ENCODE measurements at regions not wholly inside any gene's neighbourhood (a gene's known extent, or its start where the extent isn't known, plus 50 kb on each side); places are given as distances from the start of the nearest gene placed in this dataset.

GRCh38 chr4:149292425-149293007 is 523.1 kb downstream of the IQCM start:
- H3K4me3 Mint-ChIP-seq, result no peak overlapping the region
- no peak for DNase-seq
- H3K36me3 Mint-ChIP-seq, result no peaks in the 10 kb centered on the region
- no peak for ATAC-seq
- peaks cover 7 to 12% of the 10 kb centered on the region in 2 donors for H3K9me3 Mint-ChIP-seq
- intact Hi-C loops (cut with micrococcal nuclease), result no loop called here
- Histone ChIP-seq H3K4me3 (ENCODE audit: low read length) (no peak overlapping the region), H3K27ac (ENCODE audit: low read length) (no peak overlapping the region), H3K9me3 (ENCODE audit: control insufficient read depth, insufficient read depth, low read length) (no peaks in the 10 kb centered on the region), H3K36me3 (ENCODE audit: control insufficient read depth, insufficient read depth, low read length) (no peaks in the 10 kb centered on the region), H3K4me1 (ENCODE audit: control insufficient read depth, insufficient read depth, low read length) (no peaks in the 10 kb centered on the region), H3K27me3 (ENCODE audit: control insufficient read depth, insufficient read depth, low read length) (no peaks in the 10 kb centered on the region)
- H3K27me3 Mint-ChIP-seq (ENCODE audit: low read depth in 2 of 2), result no peaks in the 10 kb centered on the region
- no peak overlapping the region for H3K27ac Mint-ChIP-seq
- H3K4me1 Mint-ChIP-seq, result no peaks in the 10 kb centered on the region
- WGBS (ENCODE audit: insufficient coverage), result 90% methylated on average over 1 of the region's 1 CpG
- no peak for TF ChIP-seq CTCF (IDR thresholded peaks at IDR 0.05)

- no peak overlapping the region for H3K27ac ChIP-seq (ENCODE audit: low read length)
- DNase-seq (no peak), ATAC-seq (no peak)
- no peak overlapping the region for H3K27ac Mint-ChIP-seq
- no peaks in the 10 kb centered on the region for H3K27me3 ChIP-seq (ENCODE audit: control insufficient read depth, insufficient read depth, low read length)
- intact Hi-C loops (cut with micrococcal nuclease), result no loop called here
- no peaks in the 10 kb centered on the region for H3K36me3 ChIP-seq (ENCODE audit: control insufficient read depth, insufficient read depth, low read length)
- 60% methylated on average over 1 of the region's 1 CpG for WGBS (ENCODE audit: insufficient coverage)
- H3K4me1 Mint-ChIP-seq, result no peaks in the 10 kb centered on the region
- peaks cover 12 to 14% of the 10 kb centered on the region in 2 donors for H3K9me3 Mint-ChIP-seq
- H3K27me3 Mint-ChIP-seq (ENCODE audit: low read depth in 2 of 2), result no peaks in the 10 kb centered on the region
- H3K4me3 Mint-ChIP-seq, result no peak overlapping the region
- H3K9me3 ChIP-seq (ENCODE audit: control insufficient read depth, insufficient read depth, low read length), result no peaks in the 10 kb centered on the region
- no peak overlapping the region for H3K4me3 ChIP-seq (ENCODE audit: low read length)
- H3K4me1 ChIP-seq (ENCODE audit: control insufficient read depth, insufficient read depth, low read length), result no peaks in the 10 kb centered on the region
- H3K36me3 Mint-ChIP-seq, result peaks cover 9% of the 10 kb centered on the region
- TF ChIP-seq CTCF (IDR thresholded peaks at IDR 0.05), result no peak
Measured at GRCh38 chr4:149291463-149291862, 524.2 kb downstream of the IQCM start.

GRCh38 chr4:149280806-149281205 is 534.8 kb downstream of the IQCM start:
- Mint-ChIP-seq H3K4me1 (no peaks in the 10 kb centered on the region), H3K9me3 (peaks cover 3 to 16% of the 10 kb centered on the region in 2 donors), H3K27ac (no peak overlapping the region), H3K36me3 (no peaks in the 10 kb centered on the region), H3K4me3 (no peak overlapping the region), H3K27me3 (ENCODE audit: low read depth in 2 of 2) (no peaks in the 10 kb centered on the region)
- no peaks in the 10 kb centered on the region for H3K4me1 ChIP-seq (ENCODE audit: control insufficient read depth, insufficient read depth, low read length)
- H3K36me3 ChIP-seq (ENCODE audit: control insufficient read depth, insufficient read depth, low read length), result no peaks in the 10 kb centered on the region
- intact Hi-C loops (cut with micrococcal nuclease), result no loop called here
- ATAC-seq, result no peak
- TF ChIP-seq CTCF (IDR thresholded peaks at IDR 0.05), result no peak
- no peak overlapping the region for H3K4me3 ChIP-seq (ENCODE audit: low read length)
- no peak for DNase-seq
- H3K27me3 ChIP-seq (ENCODE audit: control insufficient read depth, insufficient read depth, low read length), result no peaks in the 10 kb centered on the region
- no peak overlapping the region for H3K27ac ChIP-seq (ENCODE audit: low read length)
- 72% methylated on average over 1 of the region's 3 CpGs for WGBS (ENCODE audit: insufficient coverage)
- no peaks in the 10 kb centered on the region for H3K9me3 ChIP-seq (ENCODE audit: control insufficient read depth, insufficient read depth, low read length)

GRCh38 chr4:149279776-149280175 is 535.9 kb downstream of the IQCM start:
- Mint-ChIP-seq H3K36me3 (no peaks in the 10 kb centered on the region), H3K4me3 (no peak overlapping the region), H3K27me3 (ENCODE audit: low read depth in 2 of 2) (no peaks in the 10 kb centered on the region), H3K4me1 (no peaks in the 10 kb centered on the region), H3K27ac (no peak overlapping the region), H3K9me3 (peaks cover 5 to 14% of the 10 kb centered on the region in 2 donors)
- DNase-seq (no peak), ATAC-seq (no peak)
- TF ChIP-seq CTCF (IDR thresholded peaks at IDR 0.05), result no peak
- Histone ChIP-seq H3K9me3 (ENCODE audit: control insufficient read depth, insufficient read depth, low read length) (no peaks in the 10 kb centered on the region), H3K4me3 (ENCODE audit: low read length) (no peak overlapping the region), H3K27ac (ENCODE audit: low read length) (no peak overlapping the region), H3K36me3 (ENCODE audit: control insufficient read depth, insufficient read depth, low read length) (no peaks in the 10 kb centered on the region), H3K4me1 (ENCODE audit: control insufficient read depth, insufficient read depth, low read length) (no peaks in the 10 kb centered on the region), H3K27me3 (ENCODE audit: control insufficient read depth, insufficient read depth, low read length) (no peaks in the 10 kb centered on the region)
- WGBS (ENCODE audit: insufficient coverage), result 64% methylated on average over 4 of the region's 4 CpGs
- intact Hi-C loops (cut with micrococcal nuclease), result no loop called here

All from natural killer cell (primary cell).